DMS 273 treated with DMSO at 0.1 percent for 48 hours (cell line): ENCODE measurements at regions not wholly inside any gene's neighbourhood (a gene's known extent, or its start where the extent isn't known, plus 50 kb on each side); places are given as distances from the start of the nearest gene placed in this dataset.

ENCODE experiments used
- DNase-seq: peaks from one replicate; lab custom pipeline; 2025; lab: John Stamatoyannopoulos, UW

DNA sequence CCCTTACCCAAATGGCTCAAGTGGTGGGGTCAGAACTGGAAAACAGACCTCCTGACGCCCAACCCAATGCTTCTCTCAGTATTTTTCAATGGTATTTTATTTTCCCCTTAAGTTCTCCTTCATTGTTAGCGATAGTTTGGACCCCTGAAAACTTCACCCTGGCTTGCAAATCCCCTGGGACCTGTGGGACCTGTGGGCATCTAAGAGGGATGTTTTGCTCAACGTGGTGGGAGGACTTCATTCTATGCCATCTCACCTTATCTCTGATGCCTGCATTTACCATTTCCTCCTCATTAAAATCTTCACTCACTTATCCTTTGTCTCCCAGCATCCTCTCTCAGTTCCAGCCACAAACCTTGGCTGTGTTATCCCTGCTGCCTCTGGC, 59.4 kb upstream of the GZMB start:
- no peak for DNase-seq

DNA sequence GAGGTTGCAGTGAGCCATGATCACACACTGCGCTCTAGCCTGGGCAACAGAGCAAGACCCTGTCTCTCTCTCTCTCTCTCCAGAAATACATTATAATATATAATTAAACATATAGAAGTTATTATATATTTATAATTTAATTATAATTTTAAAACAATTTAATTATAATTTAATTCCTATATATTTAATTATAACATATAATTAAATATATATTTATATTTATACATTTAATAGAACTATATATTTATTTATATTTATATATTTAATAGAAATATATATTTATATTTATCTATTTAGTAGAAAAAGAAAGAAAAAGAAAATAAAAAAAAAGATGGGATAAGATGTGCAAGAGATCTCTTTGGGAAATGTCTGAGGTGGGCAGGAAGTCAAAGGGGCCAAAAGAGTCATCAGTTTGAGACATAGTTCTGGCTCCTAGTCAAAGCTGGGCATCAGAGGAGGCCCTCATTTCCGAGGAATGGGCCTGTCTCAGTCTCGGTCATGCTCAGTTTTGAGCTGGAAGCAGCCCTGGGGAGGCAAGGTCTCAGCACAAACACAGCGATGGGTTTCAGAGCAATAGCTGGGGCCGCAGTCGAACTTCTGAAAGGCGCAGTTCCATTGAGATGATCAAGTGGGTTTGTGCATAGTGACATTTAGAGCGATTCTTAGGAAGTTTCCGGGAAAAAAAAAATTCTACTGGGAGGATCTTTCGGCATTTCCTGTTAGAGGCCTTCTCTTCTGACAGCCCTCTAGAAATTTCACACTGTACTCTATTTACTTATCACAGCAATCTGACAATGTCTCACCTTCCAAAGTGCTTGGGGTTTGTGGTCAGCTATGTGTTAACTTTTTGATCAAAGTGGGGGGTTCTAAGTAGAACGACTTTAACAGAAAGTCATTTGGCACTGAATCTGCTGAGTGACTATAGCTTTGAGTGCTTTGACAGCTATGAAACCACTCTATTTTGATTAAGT, 58.7 kb upstream of the GZMB start:
- DNase-seq, result no peak

DNA sequence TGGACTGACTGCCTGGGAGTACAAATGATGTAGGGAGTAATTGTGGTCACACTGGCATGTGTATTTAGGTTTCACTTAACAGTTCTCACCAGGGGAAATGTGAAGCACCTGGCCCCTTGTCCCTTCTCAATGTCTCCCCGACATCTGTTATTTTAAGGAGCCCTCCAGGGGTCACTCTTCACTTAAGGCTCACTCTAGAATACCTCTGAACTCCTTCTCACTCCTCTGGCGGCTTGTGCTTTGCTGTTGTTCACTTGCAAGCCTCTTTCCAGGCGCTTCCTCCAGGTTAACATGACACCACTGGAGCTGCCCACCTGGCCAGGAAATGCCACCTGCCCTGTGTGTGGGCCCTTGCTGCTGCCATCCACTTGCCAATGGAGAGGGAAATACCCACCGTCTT, 56.5 kb upstream of the GZMB start:
- DNase-seq, result no peak

DNA sequence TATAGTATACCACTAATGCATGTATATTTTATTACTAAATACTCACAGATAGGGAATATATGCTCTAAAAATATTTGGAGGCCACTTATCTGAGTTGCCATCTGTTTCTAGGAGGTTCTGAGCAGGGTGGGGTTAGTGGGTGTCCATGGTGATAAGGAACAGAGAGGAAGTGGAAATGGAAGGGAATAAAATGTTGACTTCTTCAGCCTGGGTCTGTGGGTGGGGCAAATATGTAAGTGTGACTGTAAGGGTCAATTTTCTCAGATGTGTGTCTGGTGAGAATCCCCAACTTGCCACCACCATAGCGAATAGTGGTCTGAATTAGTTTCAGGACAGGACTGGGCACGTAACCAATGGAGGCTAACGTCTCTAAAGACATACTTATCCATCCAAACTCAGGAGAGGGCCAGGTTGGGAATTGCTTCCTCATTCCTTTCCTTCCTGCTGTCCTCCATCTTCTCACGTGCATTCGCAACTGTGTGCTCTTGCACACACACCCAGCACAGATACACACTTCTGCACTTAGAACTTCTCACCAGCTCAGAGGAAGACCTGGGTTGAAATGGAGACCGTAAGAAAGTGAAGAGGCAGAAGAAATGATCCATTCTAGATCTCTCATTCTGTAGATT, 54.2 kb upstream of the GZMB start:
- DNase-seq, result no peak
